ENCODE measurements at regions not wholly inside any gene's neighbourhood (a gene's known extent, or its start where the extent isn't known, plus 50 kb on each side); places are given as distances from the start of the nearest gene placed in this dataset.

GRCh38 chr10:3415878-3416605, 243.5 kb upstream of the PITRM1 start:
- H3K4me3 ChIP-seq (ENCODE audit: low read depth, low read length) = no peak overlapping the region
- no peak for TF ChIP-seq CTCF (IDR thresholded peaks at IDR 0.05; ENCODE audit: insufficient read depth, low read length, missing control alignments)
- no peak for DNase-seq (ENCODE audit: low read depth, low spot score)
- CTCF ChIA-PET = interaction anchor here (1.1 kb wide), 1 partner anchor 11 kb away, joined by 3 read pairs; no protein-coding TSS in a partner anchor
- POLR2A ChIA-PET = no interaction called here

GRCh38 chr10:3415038-3415736, 242.6 kb upstream of the PITRM1 start:
- POLR2A ChIA-PET = no interaction called here
- CTCF ChIA-PET = interaction anchor here (1.1 kb wide), 1 partner anchor 12 kb away, joined by 3 read pairs; no protein-coding TSS in a partner anchor
- no peak for TF ChIP-seq CTCF (IDR thresholded peaks at IDR 0.05; ENCODE audit: insufficient read depth, low read length, missing control alignments)
- no peak overlapping the region for H3K4me3 ChIP-seq (ENCODE audit: low read depth, low read length)
- DNase-seq (ENCODE audit: low read depth, low spot score) = no peak

- no peak for DNase-seq (ENCODE audit: low read depth, low spot score)
- H3K4me3 ChIP-seq (ENCODE audit: low read depth, low read length) = no peak overlapping the region
- no peak for TF ChIP-seq CTCF (IDR thresholded peaks at IDR 0.05; ENCODE audit: insufficient read depth, low read length, missing control alignments)
- ChIA-PET CTCF (no interaction called here), POLR2A (no interaction called here)
Observed at GRCh38 chr10:3414667-3415023, 242.1 kb upstream of the PITRM1 start.

GRCh38 chr10:3413937-3414666, 241.5 kb upstream of the PITRM1 start:
- DNase-seq (ENCODE audit: low read depth, low spot score) = no peak
- ChIA-PET POLR2A (no interaction called here), CTCF (no interaction called here)
- no peak for TF ChIP-seq CTCF (IDR thresholded peaks at IDR 0.05; ENCODE audit: insufficient read depth, low read length, missing control alignments)
- H3K4me3 ChIP-seq (ENCODE audit: low read depth, low read length) = no peak overlapping the region

GRCh38 chr10:3412646-3413045, 240.1 kb upstream of the PITRM1 start:
- DNase-seq (ENCODE audit: low read depth, low spot score) = no peak
- H3K4me3 ChIP-seq (ENCODE audit: low read depth, low read length) = no peak overlapping the region
- ChIA-PET POLR2A (no interaction called here), CTCF (no interaction called here)
- no peak for TF ChIP-seq CTCF (IDR thresholded peaks at IDR 0.05; ENCODE audit: insufficient read depth, low read length, missing control alignments)

GRCh38 chr10:3412071-3412582, 239.5 kb upstream of the PITRM1 start:
- ChIA-PET POLR2A (no interaction called here), CTCF (no interaction called here)
- H3K4me3 ChIP-seq (ENCODE audit: low read depth, low read length) = no peak overlapping the region
- TF ChIP-seq CTCF (IDR thresholded peaks at IDR 0.05; ENCODE audit: insufficient read depth, low read length, missing control alignments) = no peak
- DNase-seq (ENCODE audit: low read depth, low spot score) = no peak

Measured in AG04449 (cell line).